Adrenal gland (tissue), 9 donors: ENCODE measurements at regions not wholly inside any gene's neighbourhood (a gene's known extent, or its start where the extent isn't known, plus 50 kb on each side); places are given as distances from the start of the nearest gene placed in this dataset.

Experiments used
- DNase-seq, 7 donors: peaks; one replicate each; pipeline ENCODE4 v3.0.0-alpha.2; 2019 to 2020
- H3K27ac ChIP-seq, 5 donors: fragments of 200-600 bp; sonication (generic) in 4 of 5; 1 replicate in 3 of 5; 2 replicates in 2 of 5; pipeline versions ENCODE4 v1.5.1 to v1.8.0; 2016 to 2020; ENCODE audit warnings: mild to moderate bottlenecking in 1 of 5
- H3K27me3 ChIP-seq: fragments of 200-600 bp; 2 replicates; pipeline ENCODE4 v1.8.0; 2021
- H3K36me3 ChIP-seq, 2 donors: fragments of 200-600 bp; replicated peaks in 1 of 2; 1 replicate in 1 of 2; 2 replicates in 1 of 2; pipeline versions ENCODE4 v1.5.1 to v1.8.0; 2018 to 2022
- H3K4me1 ChIP-seq, 2 donors: fragments of 200-600 bp; replicated peaks in 1 of 2; 1 replicate in 1 of 2; 2 replicates in 1 of 2; pipeline versions ENCODE4 v1.5.1 to v1.8.0; 2018 to 2021
- H3K4me3 ChIP-seq, 4 donors: fragments of 200-600 bp; sonication (generic) in 3 of 4; one replicate each; pipeline ENCODE4 v1.5.1; 2016 to 2018
- H3K9me3 ChIP-seq, 3 donors: fragments of 200-600 bp; sonication (generic) in 1 of 3; replicated peaks in 1 of 3; 1 replicate in 2 of 3; 2 replicates in 1 of 3; pipeline versions ENCODE4 v1.5.1 to v1.8.0; 2016 to 2021
- POLR2A ChIP-seq, 2 donors: fragments of 450-650 bp; IDR thresholded peaks; one replicate each; pipeline ENCODE4 v1.6.1; 2017; ENCODE audit warnings: antibody characterized with exemption in 2 of 2, mild to moderate bottlenecking in 2 of 2, moderate library complexity in 1 of 2
- WGBS, 4 donors: extraction: QIAGEN DNeasy Blood & Tissue Kit in 2 of 4; methylation state at CpG; one replicate each; pipeline versions ENCODE4 v1.1.5 to v1.1.7; 2013 to 2017; 5-methylcytosine and 5-hydroxymethylcytosine counted together
- intact Hi-C, 2 donors: fragments of 100-400 bp; cut with DNase I; formaldehyde crosslinking; loops; one replicate each; pipeline versions ENCODE4 v1.14.1 to v1.15.0; 2022 to 2023
- TF ChIP-seq, protein P1 (sequence below), 6 experiments: fragments of 450-650 bp in 4 of 6; fragments of 200-600 bp in 2 of 6; sonication (generic) in 1 of 6; IDR thresholded peaks; 1 replicate in 5 of 6; 2 replicates in 1 of 6; pipeline versions ENCODE4 v1.5.1 to v1.8.0; 2016 to 2021; ENCODE audit warnings: antibody characterized with exemption in 6 of 6, mild to moderate bottlenecking in 2 of 6, moderate library complexity in 1 of 6
- donor health status: healthy with polysubstance abuse.
- donor health status: Bipolar disorder and iron deficiency.
- donor health status: DM: yes; HTN: yes; CAD: no.
- donor health status: DM: no; HTN: no; CAD: no.
- donor health status: DM: no; HTN: no; CAD: no.

DNA sequence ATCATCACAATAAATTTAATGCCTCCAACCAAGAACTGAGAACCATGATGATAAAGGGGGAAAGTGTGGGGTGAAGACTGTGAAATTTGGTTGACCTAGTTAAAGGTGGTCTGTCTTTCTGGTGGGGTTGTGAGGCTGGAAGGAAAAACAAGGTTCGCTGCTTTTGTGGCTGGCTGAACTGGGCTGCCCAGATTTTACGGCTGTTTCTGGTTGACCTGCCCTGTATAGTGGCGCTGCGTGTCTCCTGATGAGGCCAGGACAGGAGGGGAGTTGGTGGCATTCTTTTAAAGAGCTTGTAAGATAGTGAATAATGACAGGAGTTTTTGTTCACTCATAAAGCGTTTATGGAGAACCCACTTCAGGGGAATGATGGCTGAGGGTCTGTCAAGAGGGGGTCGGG lies 101.8 kb downstream of the CYP26A1 start:
- no peak for TF ChIP-seq POLR2A (IDR thresholded peaks at IDR 0.05)
- TF ChIP-seq, protein P1, sequence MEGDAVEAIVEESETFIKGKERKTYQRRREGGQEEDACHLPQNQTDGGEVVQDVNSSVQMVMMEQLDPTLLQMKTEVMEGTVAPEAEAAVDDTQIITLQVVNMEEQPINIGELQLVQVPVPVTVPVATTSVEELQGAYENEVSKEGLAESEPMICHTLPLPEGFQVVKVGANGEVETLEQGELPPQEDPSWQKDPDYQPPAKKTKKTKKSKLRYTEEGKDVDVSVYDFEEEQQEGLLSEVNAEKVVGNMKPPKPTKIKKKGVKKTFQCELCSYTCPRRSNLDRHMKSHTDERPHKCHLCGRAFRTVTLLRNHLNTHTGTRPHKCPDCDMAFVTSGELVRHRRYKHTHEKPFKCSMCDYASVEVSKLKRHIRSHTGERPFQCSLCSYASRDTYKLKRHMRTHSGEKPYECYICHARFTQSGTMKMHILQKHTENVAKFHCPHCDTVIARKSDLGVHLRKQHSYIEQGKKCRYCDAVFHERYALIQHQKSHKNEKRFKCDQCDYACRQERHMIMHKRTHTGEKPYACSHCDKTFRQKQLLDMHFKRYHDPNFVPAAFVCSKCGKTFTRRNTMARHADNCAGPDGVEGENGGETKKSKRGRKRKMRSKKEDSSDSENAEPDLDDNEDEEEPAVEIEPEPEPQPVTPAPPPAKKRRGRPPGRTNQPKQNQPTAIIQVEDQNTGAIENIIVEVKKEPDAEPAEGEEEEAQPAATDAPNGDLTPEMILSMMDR (IDR thresholded peaks at IDR 0.05): no peak
- H3K4me1 ChIP-seq: no peaks in the 10 kb centered on the region
- H3K36me3 ChIP-seq: no peaks in the 10 kb centered on the region
- no peak for DNase-seq
- intact Hi-C loops: no loop called here
- no peaks in the 10 kb centered on the region for H3K9me3 ChIP-seq
- H3K27ac ChIP-seq: no peak overlapping the region
- H3K27me3 ChIP-seq: peaks cover 4% of the 10 kb centered on the region
- WGBS, 4 donors: 73 to 82% (median 80%) methylated on average over 6 of the region's 6 CpGs
- H3K4me3 ChIP-seq: no peak overlapping the region

GRCh38 chr10:93177511-93177910 lies 103.8 kb downstream of the CYP26A1 start:
- no peaks in the 10 kb centered on the region for H3K4me1 ChIP-seq
- DNase-seq: no peak
- peaks cover 4% of the 10 kb centered on the region for H3K27me3 ChIP-seq
- H3K27ac ChIP-seq: no peak overlapping the region
- no peaks in the 10 kb centered on the region for H3K36me3 ChIP-seq
- TF ChIP-seq, protein P1 (IDR thresholded peaks at IDR 0.05): no peak
- TF ChIP-seq POLR2A (IDR thresholded peaks at IDR 0.05): no peak
- no peaks in the 10 kb centered on the region for H3K9me3 ChIP-seq
- intact Hi-C loops: no loop called here
- no peak overlapping the region for H3K4me3 ChIP-seq

GRCh38 chr10:93178226-93178625 lies 104.5 kb downstream of the CYP26A1 start:
- TF ChIP-seq, protein P1 (IDR thresholded peaks at IDR 0.05): no peak
- TF ChIP-seq POLR2A (IDR thresholded peaks at IDR 0.05): no peak
- intact Hi-C loops: no loop called here
- no peak for DNase-seq
- Histone ChIP-seq H3K4me3 (no peak overlapping the region), H3K27me3 (peaks cover 4% of the 10 kb centered on the region), H3K36me3 (no peaks in the 10 kb centered on the region), H3K4me1 (no peaks in the 10 kb centered on the region), H3K9me3 (no peaks in the 10 kb centered on the region), H3K27ac (no peak overlapping the region)

GRCh38 chr10:93180482-93180931 lies 106.8 kb downstream of the CYP26A1 start:
- H3K36me3 ChIP-seq: no peaks in the 10 kb centered on the region
- 59 to 70% (median 61%) methylated on average over 14 of the region's 14 CpGs for WGBS, 4 donors
- H3K4me1 ChIP-seq: no peaks in the 10 kb centered on the region
- DNase-seq: peak; percentile 16 to 66 (median 33)
- H3K27me3 ChIP-seq: no peaks in the 10 kb centered on the region
- TF ChIP-seq, protein P1 (IDR thresholded peaks at IDR 0.05): no peak
- no peak for TF ChIP-seq POLR2A (IDR thresholded peaks at IDR 0.05)
- peak overlapping the region in 2 of 5 donors; percentile 10 to 38 for H3K27ac ChIP-seq
- intact Hi-C loops: no loop called here
- no peaks in the 10 kb centered on the region for H3K9me3 ChIP-seq
- H3K4me3 ChIP-seq: no peak overlapping the region
